Smooth muscle cell (in vitro differentiated cells): ENCODE measurements at regions not wholly inside any gene's neighbourhood (a gene's known extent, or its start where the extent isn't known, plus 50 kb on each side); places are given as distances from the start of the nearest gene placed in this dataset.

ENCODE experiments used
- DNase-seq: peaks from one replicate; lab custom pipeline; 2025; ENCODE audit not compliant: unreplicated experiment; lab: John Stamatoyannopoulos, UW
- H2AFZ ChIP-seq: fragments of 200-600 bp; sonication (generic); 2 replicates; pipeline ENCODE4 v1.6.0; 2016; ENCODE audit warnings: antibody characterized with exemption, low read depth, mild to moderate bottlenecking
- H3F3A ChIP-seq: fragments of 200-600 bp; sonication (generic); 2 replicates; pipeline ENCODE4 v1.6.0; 2017; ENCODE audit warnings: antibody characterized with exemption, low read depth
- H3K27ac ChIP-seq: fragments of 200-600 bp; sonication (generic); 2 replicates; pipeline ENCODE4 v1.5.1; 2016; ENCODE audit warnings: low read depth, mild to moderate bottlenecking
- H3K27me3 ChIP-seq: fragments of 200-600 bp; sonication (generic); 2 replicates; pipeline ENCODE4 v1.6.1; 2016; ENCODE audit warnings: low read depth, mild to moderate bottlenecking
- H3K36me3 ChIP-seq: fragments of 200-600 bp; sonication (generic); 2 replicates; pipeline ENCODE4 v1.5.1; 2016; ENCODE audit warnings: low read depth
- H3K4me1 ChIP-seq: fragments of 200-600 bp; sonication (generic); 2 replicates; pipeline ENCODE4 v1.5.1; 2016; ENCODE audit warnings: low read depth
- H3K4me2 ChIP-seq: fragments of 200-600 bp; sonication (generic); 2 replicates; pipeline ENCODE4 v1.6.0; 2016; ENCODE audit warnings: mild to moderate bottlenecking
- H3K4me3 ChIP-seq: fragments of 200-600 bp; sonication (generic); 2 replicates; pipeline ENCODE4 v1.5.1; 2016; ENCODE audit warnings: mild to moderate bottlenecking
- H3K79me2 ChIP-seq: fragments of 200-600 bp; sonication (generic); 2 replicates; pipeline ENCODE4 v1.6.0; 2016; ENCODE audit warnings: low read depth, mild to moderate bottlenecking
- H3K9ac ChIP-seq: fragments of 200-600 bp; sonication (generic); 2 replicates; pipeline ENCODE4 v1.6.0; 2016; ENCODE audit warnings: low read depth
- H3K9me3 ChIP-seq: fragments of 200-600 bp; sonication (generic); replicated peaks from 2 replicates; pipeline ENCODE4 v1.5.1; 2016; ENCODE audit warnings: low read depth
- H4K20me1 ChIP-seq: fragments of 200-600 bp; sonication (generic); 2 replicates; pipeline ENCODE4 v1.6.0; 2016; ENCODE audit warnings: low read depth
- CTCF ChIP-seq: fragments of 200-600 bp; sonication (generic); IDR thresholded peaks from 2 replicates; pipeline ENCODE4 v1.5.1; 2017; ENCODE audit warnings: borderline replicate concordance, mild to moderate bottlenecking, antibody characterized with exemption; ENCODE audit not compliant: insufficient read depth, poor library complexity, severe bottlenecking
- WGBS: methylation state at CpG from one replicate; pipeline ENCODE4 v1.1.7; 2016; ENCODE audit warnings: low lambda C conversion rate; 5-methylcytosine and 5-hydroxymethylcytosine counted together

GRCh38 chrX:142671036-142671435 lies 354.7 kb upstream of the SPANXN4 start:
- DNase-seq = no peak
- Histone ChIP-seq H3K27me3 (no peaks in the 10 kb centered on the region), H3K4me2 (no peak overlapping the region), H3K9ac (no peak overlapping the region), H3K9me3 (peaks cover 5% of the 10 kb centered on the region), H3K27ac (no peak overlapping the region), H3K4me1 (no peaks in the 10 kb centered on the region), H3K79me2 (no peaks in the 10 kb centered on the region), H3K36me3 (no peaks in the 10 kb centered on the region), H2AFZ (no peak overlapping the region), H3F3A (no peaks in the 10 kb centered on the region), H3K4me3 (no peak overlapping the region), H4K20me1 (no peaks in the 10 kb centered on the region)
- WGBS = 86% methylated on average over 1 of the region's 1 CpG
- no peak for TF ChIP-seq CTCF

GRCh38 chrX:142663330-142664095 lies 362.2 kb upstream of the SPANXN4 start:
- no peaks in the 10 kb centered on the region for H3K4me1 ChIP-seq
- DNase-seq = no peak

GRCh38 chrX:142661696-142662095 lies 364.0 kb upstream of the SPANXN4 start:
- H2AFZ ChIP-seq = no peak overlapping the region
- no peaks in the 10 kb centered on the region for H3K4me1 ChIP-seq
- H3K9me3 ChIP-seq = peaks cover 4% of the 10 kb centered on the region
- no peaks in the 10 kb centered on the region for H3K27me3 ChIP-seq
- no peak for TF ChIP-seq CTCF
- H4K20me1 ChIP-seq = no peaks in the 10 kb centered on the region
- H3F3A ChIP-seq = no peaks in the 10 kb centered on the region
- DNase-seq = no peak
- H3K27ac ChIP-seq = no peak overlapping the region
- no peak overlapping the region for H3K4me3 ChIP-seq
- WGBS = 72% methylated on average over 6 of the region's 6 CpGs
- H3K79me2 ChIP-seq = no peaks in the 10 kb centered on the region
- no peak overlapping the region for H3K4me2 ChIP-seq
- no peaks in the 10 kb centered on the region for H3K36me3 ChIP-seq
- no peak overlapping the region for H3K9ac ChIP-seq

More at GRCh38 chrX:142663330-142664095, 362.2 kb upstream of the SPANXN4 start:
- peaks cover 4% of the 10 kb centered on the region for H3K9me3 ChIP-seq
- no peaks in the 10 kb centered on the region for H3F3A ChIP-seq
- H3K79me2 ChIP-seq = no peaks in the 10 kb centered on the region
- no peak overlapping the region for H2AFZ ChIP-seq
- H3K9ac ChIP-seq = no peak overlapping the region
- H4K20me1 ChIP-seq = no peaks in the 10 kb centered on the region
- no peaks in the 10 kb centered on the region for H3K27me3 ChIP-seq
- H3K27ac ChIP-seq = no peak overlapping the region
- no peak overlapping the region for H3K4me2 ChIP-seq
- H3K36me3 ChIP-seq = no peaks in the 10 kb centered on the region
- H3K4me3 ChIP-seq = no peak overlapping the region
- WGBS = 57% methylated on average over 3 of the region's 3 CpGs
- TF ChIP-seq CTCF = no peak

- Histone ChIP-seq H3K9ac (no peak overlapping the region), H3K4me2 (no peak overlapping the region), H4K20me1 (no peaks in the 10 kb centered on the region), H3F3A (no peaks in the 10 kb centered on the region), H3K9me3 (peaks cover 4% of the 10 kb centered on the region), H3K27ac (no peak overlapping the region), H3K27me3 (no peaks in the 10 kb centered on the region), H3K79me2 (no peaks in the 10 kb centered on the region), H2AFZ (no peak overlapping the region), H3K4me1 (no peaks in the 10 kb centered on the region), H3K4me3 (no peak overlapping the region), H3K36me3 (no peaks in the 10 kb centered on the region)
- TF ChIP-seq CTCF = no peak
- no peak for DNase-seq
- WGBS = 65% methylated on average over 2 of the region's 2 CpGs
Measured at GRCh38 chrX:142655507-142655906, 370.2 kb upstream of the SPANXN4 start.
